ENCODE measurements at regions not wholly inside any gene's neighbourhood (a gene's known extent, or its start where the extent isn't known, plus 50 kb on each side); places are given as distances from the start of the nearest gene placed in this dataset.

DNA sequence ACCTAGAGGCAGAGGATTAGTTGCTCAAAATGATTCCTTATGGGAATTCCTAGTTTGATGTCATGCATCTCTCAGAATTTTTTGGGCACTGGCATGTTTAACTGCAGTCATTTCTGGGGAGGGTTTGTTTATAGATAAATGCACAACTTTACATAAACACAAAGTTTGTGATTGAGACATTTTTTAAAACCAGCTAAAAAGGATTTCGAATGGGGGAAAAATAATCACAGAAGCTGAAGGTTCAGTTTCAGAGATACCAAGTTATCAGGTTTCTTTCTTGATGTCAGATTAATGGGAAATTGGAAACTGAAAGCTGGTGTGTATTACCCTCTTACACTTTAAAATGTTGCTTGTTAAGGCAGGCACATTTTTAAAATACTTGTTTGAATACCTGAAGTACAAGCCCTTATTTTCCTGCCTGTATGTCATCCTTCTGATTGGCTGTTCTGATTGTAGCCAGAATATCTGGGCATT lies 72.1 kb downstream of the DISP1 start:
- CTCF ChIA-PET, result no interaction called here
- H2BK120ac ChIP-seq (ENCODE audit: low read depth, low read length), result no peak overlapping the region
- H3K36me3 ChIP-seq (ENCODE audit: control insufficient read depth, insufficient read depth, low read length), result no peaks in the 10 kb centered on the region
- H4K91ac ChIP-seq (ENCODE audit: insufficient read depth, low read depth, low read length), result no peak overlapping the region
- H4K8ac ChIP-seq (ENCODE audit: low read depth in 2 of 2, low read length in 2 of 2), result no peak overlapping the region
- no peak overlapping the region for H2AK9ac ChIP-seq (replicated peaks; ENCODE audit: low read depth, low read length, poor library complexity)
- no peak overlapping the region for H3K23ac ChIP-seq (ENCODE audit: low read depth, low read length)
- H3K9me1 ChIP-seq (ENCODE audit: insufficient read depth, low read length), result no peaks in the 10 kb centered on the region
- no CpG with 5 or more reads among the region's 1 CpG for WGBS, 2 experiments (ENCODE audit: extremely low coverage in 2 of 2, insufficient read length in 1 of 2)
- H2AFZ ChIP-seq (replicated peaks; ENCODE audit: low read length, poor library complexity), result no peak overlapping the region
- POLR2A ChIA-PET (ENCODE audit: unreplicated experiment), result no interaction called here
- H3K9ac ChIP-seq (ENCODE audit: low read depth, low read length), result no peak overlapping the region
- no peak overlapping the region for H4K5ac ChIP-seq (ENCODE audit: low read depth, low read length)
- H3K9me3 ChIP-seq (ENCODE audit: control insufficient read depth, insufficient read depth, low read length), result no peaks in the 10 kb centered on the region
- intact Hi-C loops (cut with micrococcal nuclease) (no loop called here), dilution Hi-C loops (cut with HindIII; ENCODE audit: low sequenced_read_pairs, unreplicated experiment) (no loop called here), in situ Hi-C loops (cut with MboI; ENCODE audit: low sequenced_read_pairs) (no loop called here)
- no peak overlapping the region for H2BK15ac ChIP-seq (ENCODE audit: low read depth, low read length)
- H3K4me2 ChIP-seq (ENCODE audit: low read depth, low read length), result no peak overlapping the region
- peak; percentile 25 for DNase-seq
- H2BK5ac ChIP-seq (ENCODE audit: low read depth, low read length, poor library complexity, severe bottlenecking), result no peak overlapping the region
- H3K56ac ChIP-seq (ENCODE audit: extremely low read depth, insufficient read depth, low read length), result no peak overlapping the region
- H3K79me1 ChIP-seq (ENCODE audit: low read depth in 1 of 2, low read length in 2 of 2), result no peaks in the 10 kb centered on the region
- H2AK5ac ChIP-seq (ENCODE audit: low read depth, low read length), result no peak overlapping the region
- no peak overlapping the region for H2BK20ac ChIP-seq (ENCODE audit: low read depth, low read length)
- ATAC-seq (ENCODE audit: low read depth), result peak; percentile 35; the same call in 1 of the 2 replicates
- no TSS peak for BruUV-seq (replicated peaks)
- TF ChIP-seq RCOR1 (IDR thresholded peaks at IDR 0.05; ENCODE audit: insufficient replicate concordance, low read length) (no peak), CEBPB (IDR thresholded peaks at IDR 0.05; ENCODE audit: low read depth, low read length) (no peak), SMC3 (IDR thresholded peaks at IDR 0.05; ENCODE audit: low read depth, low read length) (no peak), MAFK (IDR thresholded peaks at IDR 0.05; ENCODE audit: low read depth, low read length) (no peak), RFX5 (IDR thresholded peaks at IDR 0.05; ENCODE audit: low read depth, low read length) (no peak), RAD21 (IDR thresholded peaks at IDR 0.05; ENCODE audit: low read length) (no peak), CHD1 (IDR thresholded peaks at IDR 0.05; ENCODE audit: low read depth, low read length) (no peak), NFE2L2 (IDR thresholded peaks at IDR 0.05; ENCODE audit: low read depth, low read length) (no peak), FOS (IDR thresholded peaks at IDR 0.05; ENCODE audit: low read depth, low read length) (no peak), MXI1 (IDR thresholded peaks at IDR 0.05; ENCODE audit: borderline replicate concordance, low read depth, low read length) (no peak), POLR2A (IDR thresholded peaks at IDR 0.05; ENCODE audit: low read depth, low read length) (no peak), BHLHE40 (IDR thresholded peaks at IDR 0.05; ENCODE audit: low read depth, low read length) (no peak), MAZ (IDR thresholded peaks at IDR 0.05; ENCODE audit: borderline replicate concordance, low read depth, low read length) (no peak)
- TF ChIP-seq, protein P1, sequence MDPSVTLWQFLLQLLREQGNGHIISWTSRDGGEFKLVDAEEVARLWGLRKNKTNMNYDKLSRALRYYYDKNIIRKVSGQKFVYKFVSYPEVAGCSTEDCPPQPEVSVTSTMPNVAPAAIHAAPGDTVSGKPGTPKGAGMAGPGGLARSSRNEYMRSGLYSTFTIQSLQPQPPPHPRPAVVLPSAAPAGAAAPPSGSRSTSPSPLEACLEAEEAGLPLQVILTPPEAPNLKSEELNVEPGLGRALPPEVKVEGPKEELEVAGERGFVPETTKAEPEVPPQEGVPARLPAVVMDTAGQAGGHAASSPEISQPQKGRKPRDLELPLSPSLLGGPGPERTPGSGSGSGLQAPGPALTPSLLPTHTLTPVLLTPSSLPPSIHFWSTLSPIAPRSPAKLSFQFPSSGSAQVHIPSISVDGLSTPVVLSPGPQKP (IDR thresholded peaks at IDR 0.05; ENCODE audit: borderline replicate concordance, low read depth, low read length), result no peak
- TF ChIP-seq, protein P2, sequence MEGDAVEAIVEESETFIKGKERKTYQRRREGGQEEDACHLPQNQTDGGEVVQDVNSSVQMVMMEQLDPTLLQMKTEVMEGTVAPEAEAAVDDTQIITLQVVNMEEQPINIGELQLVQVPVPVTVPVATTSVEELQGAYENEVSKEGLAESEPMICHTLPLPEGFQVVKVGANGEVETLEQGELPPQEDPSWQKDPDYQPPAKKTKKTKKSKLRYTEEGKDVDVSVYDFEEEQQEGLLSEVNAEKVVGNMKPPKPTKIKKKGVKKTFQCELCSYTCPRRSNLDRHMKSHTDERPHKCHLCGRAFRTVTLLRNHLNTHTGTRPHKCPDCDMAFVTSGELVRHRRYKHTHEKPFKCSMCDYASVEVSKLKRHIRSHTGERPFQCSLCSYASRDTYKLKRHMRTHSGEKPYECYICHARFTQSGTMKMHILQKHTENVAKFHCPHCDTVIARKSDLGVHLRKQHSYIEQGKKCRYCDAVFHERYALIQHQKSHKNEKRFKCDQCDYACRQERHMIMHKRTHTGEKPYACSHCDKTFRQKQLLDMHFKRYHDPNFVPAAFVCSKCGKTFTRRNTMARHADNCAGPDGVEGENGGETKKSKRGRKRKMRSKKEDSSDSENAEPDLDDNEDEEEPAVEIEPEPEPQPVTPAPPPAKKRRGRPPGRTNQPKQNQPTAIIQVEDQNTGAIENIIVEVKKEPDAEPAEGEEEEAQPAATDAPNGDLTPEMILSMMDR (conservative IDR thresholded peaks at IDR 0.05; ENCODE audit: low read depth, low read length), result no peak
- TF ChIP-seq, protein P3, sequence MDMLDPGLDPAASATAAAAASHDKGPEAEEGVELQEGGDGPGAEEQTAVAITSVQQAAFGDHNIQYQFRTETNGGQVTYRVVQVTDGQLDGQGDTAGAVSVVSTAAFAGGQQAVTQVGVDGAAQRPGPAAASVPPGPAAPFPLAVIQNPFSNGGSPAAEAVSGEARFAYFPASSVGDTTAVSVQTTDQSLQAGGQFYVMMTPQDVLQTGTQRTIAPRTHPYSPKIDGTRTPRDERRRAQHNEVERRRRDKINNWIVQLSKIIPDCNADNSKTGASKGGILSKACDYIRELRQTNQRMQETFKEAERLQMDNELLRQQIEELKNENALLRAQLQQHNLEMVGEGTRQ (IDR thresholded peaks at IDR 0.05; ENCODE audit: low read depth, low read length), result no peak
- H3K4ac ChIP-seq (ENCODE audit: low read depth, low read length), result no peak overlapping the region
- H3K18ac ChIP-seq (ENCODE audit: low read depth, low read length), result no peak overlapping the region
- H3K4me3 ChIP-seq (ENCODE audit: insufficient read depth, low read depth, low read length), result no peak overlapping the region
- 0 out of 2 replicates have a peak, but pooled peaks cover 2% of the 10 kb centered on the region for H3K4me1 ChIP-seq (ENCODE audit: control insufficient read depth, insufficient read depth, low read length)
- no peak overlapping the region for H3K27ac ChIP-seq (ENCODE audit: insufficient read depth, low read length)
- H3K14ac ChIP-seq (replicated peaks; ENCODE audit: low read depth, low read length), result no peak overlapping the region
- no peaks in the 10 kb centered on the region for H3K27me3 ChIP-seq (ENCODE audit: control insufficient read depth, insufficient read depth, low read length)
- H4K20me1 ChIP-seq (ENCODE audit: insufficient read depth, low read length), result no peaks in the 10 kb centered on the region
